ENCODE measurements at regions not wholly inside any gene's neighbourhood (a gene's known extent, or its start where the extent isn't known, plus 50 kb on each side); places are given as distances from the start of the nearest gene placed in this dataset.

GRCh38 chr12:70045514-70045913, 197.7 kb upstream of the CNOT2 start:
- no peaks in the 10 kb centered on the region for H3K79me2 ChIP-seq (ENCODE audit: insufficient read depth, low read length)
- no peaks in the 10 kb centered on the region for H3K9me2 ChIP-seq (ENCODE audit: low read depth, low read length)
- H3K27ac ChIP-seq (ENCODE audit: low read depth, low read length, poor library complexity, severe bottlenecking), result no peak overlapping the region
- H3K9me3 ChIP-seq (ENCODE audit: low read length), result no peaks in the 10 kb centered on the region
- no peaks in the 10 kb centered on the region for H3F3A ChIP-seq (ENCODE audit: insufficient read depth, low read length)
- TF ChIP-seq, protein P1, sequence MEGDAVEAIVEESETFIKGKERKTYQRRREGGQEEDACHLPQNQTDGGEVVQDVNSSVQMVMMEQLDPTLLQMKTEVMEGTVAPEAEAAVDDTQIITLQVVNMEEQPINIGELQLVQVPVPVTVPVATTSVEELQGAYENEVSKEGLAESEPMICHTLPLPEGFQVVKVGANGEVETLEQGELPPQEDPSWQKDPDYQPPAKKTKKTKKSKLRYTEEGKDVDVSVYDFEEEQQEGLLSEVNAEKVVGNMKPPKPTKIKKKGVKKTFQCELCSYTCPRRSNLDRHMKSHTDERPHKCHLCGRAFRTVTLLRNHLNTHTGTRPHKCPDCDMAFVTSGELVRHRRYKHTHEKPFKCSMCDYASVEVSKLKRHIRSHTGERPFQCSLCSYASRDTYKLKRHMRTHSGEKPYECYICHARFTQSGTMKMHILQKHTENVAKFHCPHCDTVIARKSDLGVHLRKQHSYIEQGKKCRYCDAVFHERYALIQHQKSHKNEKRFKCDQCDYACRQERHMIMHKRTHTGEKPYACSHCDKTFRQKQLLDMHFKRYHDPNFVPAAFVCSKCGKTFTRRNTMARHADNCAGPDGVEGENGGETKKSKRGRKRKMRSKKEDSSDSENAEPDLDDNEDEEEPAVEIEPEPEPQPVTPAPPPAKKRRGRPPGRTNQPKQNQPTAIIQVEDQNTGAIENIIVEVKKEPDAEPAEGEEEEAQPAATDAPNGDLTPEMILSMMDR (IDR thresholded peaks at IDR 0.05; ENCODE audit: low read length), result no peak
- TF ChIP-seq EZH2 (IDR thresholded peaks at IDR 0.05; ENCODE audit: borderline replicate concordance, low read length), result no peak
- peaks cover 29% of the 10 kb centered on the region for H3K4me1 ChIP-seq (ENCODE audit: insufficient read depth, low read length, severe bottlenecking)
- H3K9ac ChIP-seq (ENCODE audit: low read length), result no peak overlapping the region
- H4K20me1 ChIP-seq (ENCODE audit: insufficient read depth, low read length), result no peaks in the 10 kb centered on the region
- H3K36me3 ChIP-seq (ENCODE audit: insufficient read depth, low read length), result no peaks in the 10 kb centered on the region
- no peak overlapping the region for H2AFZ ChIP-seq (ENCODE audit: low read length)
- no peak overlapping the region for H3K4me2 ChIP-seq (ENCODE audit: low read length)
- H3K27me3 ChIP-seq (ENCODE audit: insufficient read depth, low read length), result no peaks in the 10 kb centered on the region
- no peak overlapping the region for H3K4me3 ChIP-seq (ENCODE audit: low read depth, low read length, poor library complexity, severe bottlenecking)

GRCh38 chr12:70048521-70049250, 194.5 kb upstream of the CNOT2 start:
- Histone ChIP-seq H4K20me1 (ENCODE audit: insufficient read depth, low read length) (no peaks in the 10 kb centered on the region), H3K27ac (ENCODE audit: low read depth, low read length, poor library complexity, severe bottlenecking) (no peak overlapping the region), H2AFZ (ENCODE audit: low read length) (no peak overlapping the region), H3K27me3 (ENCODE audit: insufficient read depth, low read length) (no peaks in the 10 kb centered on the region), H3K79me2 (ENCODE audit: insufficient read depth, low read length) (no peaks in the 10 kb centered on the region), H3K4me1 (ENCODE audit: insufficient read depth, low read length, severe bottlenecking) (peaks cover 27% of the 10 kb centered on the region), H3K4me2 (ENCODE audit: low read length) (no peak overlapping the region), H3F3A (ENCODE audit: insufficient read depth, low read length) (no peaks in the 10 kb centered on the region), H3K9me3 (ENCODE audit: low read length) (no peaks in the 10 kb centered on the region), H3K9me2 (ENCODE audit: low read depth, low read length) (no peaks in the 10 kb centered on the region), H3K9ac (ENCODE audit: low read length) (no peak overlapping the region), H3K36me3 (ENCODE audit: insufficient read depth, low read length) (no peaks in the 10 kb centered on the region), H3K4me3 (ENCODE audit: low read depth, low read length, poor library complexity, severe bottlenecking) (no peak overlapping the region)
- TF ChIP-seq, protein P1 (IDR thresholded peaks at IDR 0.05; ENCODE audit: low read length), result no peak
- no peak for TF ChIP-seq EZH2 (IDR thresholded peaks at IDR 0.05; ENCODE audit: borderline replicate concordance, low read length)

DNA sequence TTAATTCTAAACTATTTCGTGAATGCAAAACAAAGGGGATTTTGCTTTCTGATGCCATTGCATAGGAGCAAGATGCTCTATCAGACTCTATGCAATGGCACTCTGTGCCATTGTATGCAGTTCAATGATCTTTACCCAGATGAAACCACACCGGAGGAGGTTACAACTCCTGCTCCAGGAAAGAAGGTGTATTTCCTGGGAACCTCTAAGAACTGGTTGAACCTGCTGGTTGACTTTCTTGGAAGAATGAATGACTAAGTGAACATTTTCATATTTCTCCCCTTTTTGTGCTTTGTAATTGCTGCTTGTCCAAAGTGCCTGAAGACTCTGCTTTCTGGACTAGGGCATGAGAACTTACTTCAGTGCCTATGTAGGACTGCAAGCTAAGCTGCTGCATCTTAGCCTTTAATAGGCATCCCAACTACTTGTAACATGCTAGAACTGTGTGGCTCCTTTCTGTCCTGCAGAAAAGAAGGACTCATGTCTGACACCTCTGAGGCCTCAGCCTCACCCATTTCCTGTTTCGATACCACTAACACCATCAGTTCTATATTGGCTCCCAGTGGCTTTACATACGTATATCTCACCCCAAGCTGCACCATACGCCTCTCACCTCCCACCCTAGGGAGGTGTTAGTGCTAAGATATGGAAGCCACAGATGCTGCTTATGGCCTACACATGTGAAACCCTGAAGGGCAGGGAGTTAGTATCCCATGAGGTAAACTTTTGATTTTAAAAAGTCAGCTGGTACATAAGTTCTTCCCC, 193.5 kb upstream of the CNOT2 start:
- Histone ChIP-seq H3K9ac (ENCODE audit: low read length) (peak overlapping the region; percentile 16; the same call in 1 of the 2 replicates), H3F3A (ENCODE audit: insufficient read depth, low read length) (no peaks in the 10 kb centered on the region), H3K79me2 (ENCODE audit: insufficient read depth, low read length) (no peaks in the 10 kb centered on the region), H2AFZ (ENCODE audit: low read length) (peak overlapping the region; percentile 93), H3K27ac (ENCODE audit: low read depth, low read length, poor library complexity, severe bottlenecking) (peak overlapping the region; percentile 61), H3K9me3 (ENCODE audit: low read length) (no peaks in the 10 kb centered on the region), H3K4me1 (ENCODE audit: insufficient read depth, low read length, severe bottlenecking) (peaks cover 36% of the 10 kb centered on the region), H3K36me3 (ENCODE audit: insufficient read depth, low read length) (no peaks in the 10 kb centered on the region), H3K4me3 (ENCODE audit: low read depth, low read length, poor library complexity, severe bottlenecking) (no peak overlapping the region), H3K4me2 (ENCODE audit: low read length) (peak overlapping the region; percentile 38), H4K20me1 (ENCODE audit: insufficient read depth, low read length) (no peaks in the 10 kb centered on the region), H3K9me2 (ENCODE audit: low read depth, low read length) (no peaks in the 10 kb centered on the region), H3K27me3 (ENCODE audit: insufficient read depth, low read length) (no peaks in the 10 kb centered on the region)
- TF ChIP-seq, protein P1 (IDR thresholded peaks at IDR 0.05; ENCODE audit: low read length), result no peak
- TF ChIP-seq EZH2 (IDR thresholded peaks at IDR 0.05; ENCODE audit: borderline replicate concordance, low read length), result no peak

All from OCI-LY1 (cell line).